HG02763 (cell line): ENCODE measurements at regions not wholly inside any gene's neighbourhood (a gene's known extent, or its start where the extent isn't known, plus 50 kb on each side); places are given as distances from the start of the nearest gene placed in this dataset.
"Not testable (repeated sequence)": the region's sequence is repeated elsewhere in the genome, so short reads cannot be mapped to it uniquely, and the experiment has no call there.

Experiments used
- ATAC-seq: cut with Tn5 transposase; IDR thresholded peaks from one replicate; pipeline ENCODE4 v1.9.1; 2021; ENCODE audit warnings: mild to moderate bottlenecking, moderate library complexity; ENCODE audit not compliant: unreplicated experiment

DNA sequence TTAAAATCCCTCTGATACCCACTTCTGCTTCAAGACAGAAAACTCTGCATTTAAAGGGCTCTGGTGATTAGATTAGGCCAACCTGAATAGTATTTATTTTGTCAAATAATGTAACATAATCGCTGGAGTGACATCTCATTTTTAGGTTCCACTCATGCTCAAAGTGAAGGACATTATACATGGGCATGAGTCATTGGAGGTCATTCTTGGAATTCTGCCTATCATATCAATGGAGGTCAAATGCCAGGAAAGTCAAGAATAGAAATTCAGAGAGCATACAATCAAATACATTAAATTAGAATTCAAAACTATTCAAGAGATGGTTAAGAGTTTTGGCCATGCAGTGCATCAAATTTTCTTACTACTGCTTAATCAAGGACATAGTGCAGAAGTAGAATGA lies 50.8 kb upstream of the PRSS1 start:
- ATAC-seq = no peak

DNA sequence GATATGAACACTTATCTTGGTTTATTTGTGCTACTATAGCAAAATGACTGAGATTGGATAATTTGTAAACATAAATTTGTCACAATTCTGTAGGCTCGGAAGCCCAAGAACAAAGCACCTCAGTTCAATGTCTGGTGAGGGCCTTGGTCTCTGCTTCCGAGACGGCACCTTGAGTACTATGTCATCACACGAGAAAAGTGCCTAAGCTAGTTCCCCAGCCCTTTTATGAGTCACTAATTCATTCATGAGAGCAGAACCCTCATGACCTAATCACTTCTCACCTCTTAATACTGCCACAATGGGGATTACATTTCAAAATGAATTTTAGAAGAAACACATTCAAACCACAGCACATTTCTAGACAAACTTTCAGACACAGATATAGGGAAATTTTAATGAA lies 52.0 kb upstream of the PRSS1 start:
- ATAC-seq = no peak

DNA sequence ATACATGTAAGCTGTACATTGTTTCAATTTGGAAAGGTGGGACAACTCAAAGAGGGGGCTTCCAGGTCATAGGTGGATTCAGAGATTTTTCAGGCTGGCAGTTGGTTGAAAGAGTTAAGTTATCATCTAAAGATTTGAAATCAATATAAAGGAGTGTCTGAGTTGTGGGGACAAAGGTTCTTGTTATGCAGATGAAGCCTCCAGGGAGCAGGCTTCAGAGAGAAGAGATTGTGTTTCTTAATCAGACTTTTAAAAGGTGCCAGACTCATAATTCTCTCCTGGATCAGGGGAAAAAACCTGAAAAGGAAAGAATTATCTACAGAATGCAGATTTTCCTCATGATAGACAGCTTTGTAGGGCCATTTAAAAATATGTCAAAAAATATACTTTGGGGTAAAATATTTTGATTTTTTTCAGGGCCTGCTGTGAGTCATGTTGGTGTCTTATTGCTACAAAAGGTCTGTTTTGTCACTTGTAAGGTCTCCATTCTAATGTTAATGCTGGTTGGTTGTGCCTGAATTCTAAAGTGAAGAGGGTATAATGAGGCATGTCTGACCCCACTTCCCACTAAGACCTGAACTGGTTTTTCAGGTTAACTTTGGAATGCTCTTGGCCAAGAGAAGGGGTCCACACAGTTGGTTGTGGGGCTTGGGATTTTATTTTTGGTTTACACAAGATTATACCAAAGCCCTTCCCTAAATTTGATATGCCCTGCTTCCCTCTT lies 52.7 kb upstream of the PRSS1 start:
- no peak for ATAC-seq

DNA sequence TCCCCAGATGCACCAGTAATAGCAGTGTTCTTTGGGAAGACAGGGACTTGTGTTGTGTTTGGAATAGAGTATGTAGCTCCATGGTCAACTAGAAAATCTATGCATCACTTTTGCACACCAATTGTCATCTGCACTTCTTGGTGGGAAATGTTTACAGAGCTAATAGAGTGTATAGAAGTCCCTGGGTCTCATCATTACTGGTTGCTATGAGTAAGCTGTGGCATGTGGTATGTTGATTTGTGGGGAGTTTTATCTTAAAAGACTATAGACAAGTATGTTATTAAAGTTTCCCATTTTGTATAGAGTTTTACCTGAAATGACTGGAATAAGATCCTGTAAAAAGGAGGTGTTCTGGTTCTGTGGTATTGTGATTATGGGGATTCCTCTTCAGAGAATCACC lies 55.4 kb upstream of the PRSS1 start:
- ATAC-seq = no peak

DNA sequence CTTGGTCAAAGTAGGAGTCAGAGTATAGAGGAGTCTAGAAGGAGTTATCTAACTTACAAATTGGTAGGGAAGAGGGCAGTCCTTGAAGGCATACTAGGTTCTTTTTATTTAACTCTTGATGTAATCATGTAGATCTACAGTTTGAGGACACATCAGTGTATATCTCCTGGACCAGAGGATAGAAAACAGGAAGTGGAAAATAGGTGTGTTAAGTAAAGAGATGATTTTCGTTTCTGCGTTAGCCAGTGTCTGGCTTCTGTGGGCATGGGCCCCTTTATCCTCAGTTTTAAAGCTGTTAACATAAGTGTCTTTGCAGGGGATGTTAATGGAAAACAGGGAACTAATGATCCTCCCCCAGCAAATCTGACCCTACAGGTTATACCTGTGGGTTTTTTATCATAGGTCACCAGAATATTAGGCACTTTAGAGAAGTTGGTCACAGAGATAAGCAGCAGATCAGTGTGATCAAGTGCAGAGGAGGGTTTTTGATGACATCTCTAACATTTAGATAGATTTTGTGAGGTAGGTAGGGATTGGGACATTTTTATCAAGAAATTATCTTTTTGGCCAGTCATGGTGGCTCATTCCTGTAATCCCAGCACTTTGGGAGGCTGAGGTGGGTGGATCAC lies 58.6 kb upstream of the PRSS1 start:
- ATAC-seq = no peak

DNA sequence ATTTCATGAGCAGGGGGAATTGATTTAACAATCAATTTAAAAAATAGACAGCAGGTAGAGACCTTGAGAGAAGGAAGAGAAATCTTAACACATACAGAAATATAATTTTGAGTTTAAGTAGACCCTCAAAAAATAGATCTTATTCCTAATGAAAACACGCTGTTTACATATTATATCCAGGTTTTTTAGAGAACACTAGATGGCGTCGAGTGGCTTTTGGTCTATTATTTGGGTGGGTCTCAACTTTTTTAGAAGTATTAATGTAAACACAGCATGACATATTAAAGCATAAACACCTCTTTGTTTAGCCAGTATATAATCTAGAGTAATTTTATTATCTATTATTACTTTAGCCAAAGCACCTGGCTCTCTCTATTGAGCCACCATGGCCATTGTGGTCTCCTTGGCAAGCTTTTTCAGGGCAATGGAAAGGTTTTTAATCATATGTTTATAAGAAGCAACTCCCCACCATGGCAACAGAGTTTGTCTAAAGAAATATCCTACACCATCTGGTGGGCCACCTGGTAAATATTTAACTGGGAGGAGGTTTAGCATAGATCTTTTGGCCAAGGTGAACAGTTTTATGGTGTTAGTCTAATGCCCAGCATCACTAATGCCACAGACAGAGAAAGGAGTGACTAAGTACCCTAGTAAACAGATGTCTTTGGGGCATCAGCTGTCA lies 59.7 kb upstream of the PRSS1 start:
- no peak for ATAC-seq

DNA sequence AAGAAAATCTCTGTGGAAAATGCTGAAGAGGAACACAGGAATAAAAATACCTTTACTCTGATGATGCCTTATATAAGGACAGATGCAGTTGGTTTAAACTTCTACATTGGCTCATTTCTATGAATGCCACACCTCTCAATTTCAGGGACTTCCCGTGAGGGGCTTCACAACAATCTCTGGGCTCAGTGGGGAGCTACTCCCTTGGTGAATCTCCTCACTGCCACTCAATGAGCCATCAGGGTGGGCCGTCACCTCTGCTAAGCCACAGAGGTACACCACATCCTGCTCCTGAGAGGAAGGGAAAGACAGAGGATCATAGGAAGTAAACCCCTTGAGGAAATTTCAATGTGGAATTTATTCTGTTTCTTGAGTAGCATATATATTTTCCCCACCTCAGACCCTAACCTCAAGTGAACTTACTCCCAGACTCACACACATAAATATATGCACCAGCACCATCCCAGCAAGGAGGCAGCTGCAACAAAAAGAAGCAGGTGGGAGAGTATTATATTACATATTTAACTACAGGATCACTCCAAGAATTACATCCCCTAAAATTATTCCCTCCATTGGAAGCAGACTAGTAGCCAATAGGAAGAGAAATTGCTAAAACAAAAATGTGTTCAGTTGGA lies 63.3 kb upstream of the PRSS1 start:
- no peak for ATAC-seq

DNA sequence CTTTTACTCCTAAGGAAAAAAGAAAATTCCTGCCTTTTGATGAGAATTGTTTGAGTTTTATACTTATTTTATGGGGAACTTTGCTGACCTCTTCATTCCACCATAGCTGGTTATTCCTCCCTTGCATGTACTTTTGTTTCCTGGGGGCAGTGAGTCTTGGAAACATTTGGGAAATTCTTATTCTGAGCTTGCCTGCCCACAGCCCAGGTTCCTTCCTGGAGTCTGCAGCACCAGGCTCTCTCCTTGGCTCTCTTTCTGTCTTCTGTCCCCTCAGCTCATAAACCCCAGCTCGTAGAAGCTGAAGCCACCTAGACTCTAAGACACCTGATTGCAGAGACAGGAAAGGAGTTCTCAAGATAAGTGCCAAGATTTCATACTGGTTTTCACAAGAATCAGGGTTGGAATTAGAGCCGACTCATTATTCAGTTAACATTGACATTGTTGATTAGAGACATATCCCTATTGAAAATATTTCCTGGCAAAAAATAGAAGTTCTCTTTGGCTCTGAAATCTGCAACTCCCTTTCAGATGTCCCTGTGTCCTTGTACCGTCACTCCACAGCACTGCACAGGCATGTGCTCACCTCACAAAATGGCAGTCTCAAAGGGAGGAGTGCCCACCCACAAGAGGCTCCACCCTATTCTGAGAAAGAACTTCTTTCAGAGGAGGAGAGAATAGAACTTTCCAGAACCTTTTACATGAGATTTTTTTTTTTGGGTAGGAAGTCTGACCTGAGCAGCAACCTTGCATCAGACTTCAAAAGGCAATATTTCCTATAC lies 67.8 kb upstream of the PRSS1 start:
- no peak for ATAC-seq

DNA sequence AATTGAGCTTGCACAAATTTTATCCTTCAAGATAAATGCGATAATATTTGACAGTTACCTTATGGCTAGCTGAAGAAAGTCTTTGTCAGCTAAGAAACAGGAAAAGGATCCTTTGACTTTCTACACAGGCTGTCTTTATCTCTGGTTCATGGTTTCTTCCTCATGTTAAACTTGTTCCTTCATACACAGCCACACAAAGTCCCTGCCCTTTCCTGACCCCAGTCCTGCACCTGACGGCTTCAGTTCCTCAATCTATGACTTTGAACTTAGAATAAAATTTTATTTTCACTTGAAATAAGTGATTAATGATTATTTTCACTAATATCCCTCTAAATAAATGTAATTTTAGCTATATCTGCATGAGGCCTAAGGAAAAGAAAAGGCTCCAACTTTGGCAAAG lies 77.8 kb upstream of the PRSS1 start:
- ATAC-seq = no peak

DNA sequence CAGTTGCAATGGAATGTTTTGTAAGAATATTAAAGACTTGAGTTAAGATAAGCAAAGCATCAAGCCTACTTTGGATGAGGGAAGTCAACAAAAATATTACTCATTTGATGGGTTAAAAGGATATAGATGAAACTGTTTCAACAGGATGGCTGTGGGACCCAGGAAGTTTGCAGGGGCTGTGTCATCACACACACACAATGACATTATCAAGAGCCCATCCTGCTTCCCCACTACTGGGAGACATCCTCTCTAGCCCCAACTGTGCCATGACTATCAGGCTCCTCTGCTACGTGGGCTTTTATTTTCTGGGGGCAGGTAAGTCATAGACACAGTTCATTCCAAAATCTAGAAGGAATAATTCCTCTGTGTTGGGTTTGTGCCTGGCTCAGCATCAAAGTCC lies 78.8 kb upstream of the PRSS1 start:
- ATAC-seq = no peak

DNA sequence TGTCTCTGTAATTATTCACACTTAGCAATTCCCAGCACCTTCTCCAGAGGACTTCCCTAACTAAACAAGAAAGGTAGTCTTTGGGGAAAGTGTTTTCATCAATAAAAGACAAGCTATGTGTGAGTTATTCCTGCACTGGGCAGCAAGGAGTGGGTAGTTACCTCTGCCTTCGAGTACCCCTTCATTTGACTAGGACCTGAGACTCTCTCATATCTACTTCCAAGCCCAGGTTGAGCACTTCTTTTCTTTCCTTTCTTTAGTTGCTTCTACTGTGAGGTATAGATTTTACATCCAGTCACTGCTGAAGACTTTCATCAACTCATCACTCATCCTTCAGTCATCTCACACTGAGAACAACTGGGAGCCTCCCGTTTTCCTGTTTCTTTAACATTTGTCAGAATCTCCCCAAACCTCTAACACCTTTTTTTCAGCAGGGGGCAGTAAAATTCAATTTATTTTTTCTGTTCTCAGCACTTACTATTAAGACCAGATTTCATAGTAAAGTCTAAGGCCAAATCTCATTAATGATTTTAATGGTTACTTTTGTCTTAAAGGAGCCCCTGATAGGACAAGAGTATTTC lies 80.1 kb upstream of the PRSS1 start:
- ATAC-seq = peak; percentile 42

DNA sequence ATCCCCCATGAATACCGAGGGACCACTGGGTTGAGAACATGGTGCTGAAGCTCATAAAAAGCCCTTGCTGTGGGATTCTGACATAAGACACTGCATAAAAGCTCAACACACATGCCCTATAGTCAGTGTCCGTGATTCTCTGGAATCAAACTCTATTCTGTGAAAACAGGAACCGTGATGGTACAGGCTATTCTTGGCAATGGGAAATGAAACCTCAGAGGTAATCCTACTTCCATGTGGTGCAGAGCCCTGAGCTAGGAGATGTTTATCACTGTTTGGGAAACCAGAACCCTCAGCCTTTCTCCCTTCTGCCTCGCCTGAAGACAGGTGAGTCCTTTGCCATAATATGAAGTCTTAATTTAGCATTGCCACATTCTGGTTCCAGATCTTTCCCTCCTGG lies 80.8 kb upstream of the PRSS1 start:
- no peak for ATAC-seq

DNA sequence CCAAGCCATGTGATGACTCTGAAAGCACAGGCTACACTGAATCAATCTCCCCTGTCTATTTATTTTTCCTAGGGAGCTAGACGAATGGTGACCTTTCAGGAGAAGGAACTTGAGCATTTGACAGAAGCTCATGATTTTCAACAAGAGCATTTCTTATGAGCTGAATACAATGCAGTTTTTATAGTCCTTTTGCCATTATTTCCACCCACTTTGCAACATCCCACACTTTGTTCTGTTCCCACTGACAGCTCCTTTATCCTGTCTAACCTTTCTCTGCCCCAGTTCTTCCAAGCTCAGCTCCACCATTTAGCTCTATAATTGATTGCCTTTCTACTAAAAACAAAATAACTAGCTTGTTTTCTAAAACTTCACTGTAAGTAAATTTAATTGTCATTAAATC lies 91.9 kb upstream of the PRSS1 start:
- ATAC-seq = no peak

DNA sequence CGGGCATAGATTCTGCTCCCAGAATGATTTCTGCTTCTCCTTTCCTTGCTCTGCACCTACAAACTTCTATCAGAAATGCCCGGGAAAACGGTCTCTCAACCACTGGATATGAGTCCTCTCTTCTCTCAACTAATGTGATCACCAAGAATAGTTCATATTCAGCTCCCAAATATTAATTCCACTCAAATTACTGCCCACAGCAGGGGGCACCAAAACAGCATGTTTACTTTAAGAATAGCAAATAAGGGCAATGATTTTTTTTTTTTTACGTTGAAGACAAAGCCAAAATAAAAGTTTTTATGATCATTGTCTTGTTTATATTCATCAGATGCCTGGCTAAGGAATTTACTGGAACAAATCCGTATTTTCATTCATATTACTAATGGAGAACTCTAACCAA lies 94.9 kb upstream of the PRSS1 start:
- no peak for ATAC-seq

DNA sequence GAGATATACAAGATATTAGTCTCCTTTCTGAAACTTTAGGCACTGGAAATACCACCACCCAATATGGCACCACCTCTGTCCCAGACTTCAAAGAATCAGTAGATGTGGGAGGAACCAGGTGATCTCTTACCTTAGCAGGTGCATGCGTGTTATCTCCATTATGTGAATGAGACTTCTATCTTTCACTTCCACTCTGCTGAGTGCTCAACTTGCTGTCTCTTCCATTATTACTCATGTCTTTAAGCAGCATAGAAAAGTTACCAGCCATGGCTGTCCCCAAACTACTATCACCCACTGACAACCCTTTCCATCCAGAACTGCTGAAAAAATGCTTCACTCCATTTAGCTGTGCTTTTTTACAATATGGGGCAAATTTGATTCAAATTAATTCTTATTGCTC lies 101.5 kb upstream of the PRSS1 start:
- ATAC-seq = no peak

DNA sequence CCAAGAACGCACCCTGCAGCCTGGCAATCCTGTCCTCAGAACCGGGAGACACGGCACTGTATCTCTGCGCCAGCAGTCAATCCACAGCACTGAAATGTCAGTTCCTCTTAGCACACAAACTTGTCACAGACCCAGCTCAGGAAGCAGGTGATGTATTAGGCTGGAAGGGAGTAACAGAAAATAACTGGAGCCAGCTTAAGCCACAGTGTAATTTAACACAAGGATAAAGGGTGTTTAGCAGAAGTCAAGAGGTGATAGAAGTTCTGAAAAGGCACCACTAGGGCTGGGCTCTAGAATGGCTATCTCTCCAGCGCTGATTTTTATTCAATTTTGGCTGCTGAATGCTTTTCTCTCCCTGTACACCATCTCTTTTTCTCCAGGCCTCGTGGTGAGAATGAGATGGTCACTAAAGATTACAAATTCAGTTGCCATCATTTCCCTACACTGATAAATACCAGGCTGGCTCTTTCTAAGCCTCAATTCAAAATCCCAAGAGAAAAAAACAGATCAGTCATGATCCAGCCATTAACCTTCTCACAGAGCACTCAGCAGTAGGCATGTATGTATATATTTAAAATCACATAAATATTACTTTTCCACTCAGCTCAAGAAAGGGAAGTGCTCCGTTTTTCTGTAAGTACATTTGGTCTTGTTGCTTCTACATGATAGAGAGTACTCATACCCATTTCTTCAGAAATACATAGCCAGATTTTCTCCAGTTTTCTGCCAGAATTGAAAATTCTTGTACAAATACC lies 102.7 kb upstream of the PRSS1 start:
- ATAC-seq = no peak

DNA sequence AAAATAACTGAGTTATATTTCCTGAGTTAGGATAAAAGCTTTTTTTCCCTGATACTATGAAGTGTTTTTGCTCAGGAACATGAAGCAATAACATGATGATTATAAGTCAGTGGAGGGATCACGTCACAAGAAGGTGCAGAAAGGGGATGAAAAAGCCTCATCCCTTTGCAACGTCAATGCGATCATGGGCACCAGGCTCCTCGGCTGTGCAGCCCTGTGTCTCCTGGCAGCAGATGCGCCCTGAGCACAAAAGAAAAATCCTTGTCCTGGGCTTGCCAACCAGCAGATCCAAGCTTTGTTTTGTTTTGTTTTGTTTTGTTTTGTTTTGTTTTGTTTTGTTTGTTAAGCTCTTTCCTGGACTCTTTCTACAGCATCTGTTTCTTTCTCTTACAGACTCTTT lies 103.5 kb upstream of the PRSS1 start:
- ATAC-seq = no peak

DNA sequence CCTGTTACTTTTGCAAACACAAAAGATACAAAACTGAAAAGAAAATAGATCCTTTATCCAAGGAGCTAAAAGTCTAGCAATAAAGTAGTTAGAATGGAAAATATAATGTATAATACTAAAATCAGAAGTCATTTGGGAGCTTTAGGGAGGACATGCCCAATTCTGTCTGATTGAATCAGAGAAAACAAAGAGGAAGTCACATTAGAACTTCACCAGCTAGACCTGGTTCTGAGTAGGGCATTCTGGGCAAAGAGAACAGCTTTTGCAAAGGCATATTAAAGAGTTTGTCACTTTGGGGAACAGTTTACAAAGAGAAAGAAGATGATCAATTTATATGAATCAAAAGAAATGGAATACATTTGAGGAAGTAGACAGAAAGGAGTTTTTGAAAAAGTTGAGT lies 107.0 kb upstream of the PRSS1 start:
- no peak for ATAC-seq

DNA sequence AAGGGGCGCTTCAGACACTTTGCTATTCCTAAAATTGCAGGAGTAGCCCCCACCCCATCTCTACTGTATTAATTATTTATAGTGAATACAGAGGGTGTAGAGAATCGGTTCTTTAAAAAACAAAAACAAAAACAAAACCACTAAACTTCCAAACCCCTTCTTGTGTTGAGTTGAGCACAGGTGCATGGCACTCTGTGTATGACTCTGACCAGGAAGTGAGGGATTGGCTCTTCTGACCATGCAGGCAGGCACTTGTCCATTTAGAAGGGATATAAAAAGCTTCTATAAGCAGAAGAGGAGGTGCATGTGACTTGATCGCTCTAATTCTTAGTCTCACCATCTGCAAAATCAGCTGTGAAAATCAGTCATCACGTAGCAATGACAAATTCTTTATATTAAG lies 108.0 kb upstream of the PRSS1 start:
- ATAC-seq = not testable (repeated sequence)

DNA sequence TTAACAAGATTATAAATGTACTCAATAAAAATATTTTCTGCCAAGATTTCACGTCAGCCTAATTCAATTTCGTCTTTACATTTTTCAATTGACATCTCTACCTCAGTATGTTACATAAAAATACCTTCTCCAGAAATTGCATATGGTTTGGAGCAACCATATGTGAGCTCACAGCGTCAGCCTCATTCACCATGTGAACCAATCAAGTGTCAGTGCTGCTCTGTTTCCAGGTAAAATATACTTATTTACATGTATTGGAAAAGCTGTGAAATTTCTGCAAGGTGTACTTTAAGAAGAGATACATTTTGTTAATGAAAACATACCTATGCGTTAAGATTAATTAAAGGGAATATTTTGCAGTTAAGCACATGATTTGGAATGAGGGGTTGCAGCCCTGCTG lies 110.7 kb upstream of the PRSS1 start:
- ATAC-seq = no peak
